Effector CD4-positive, alpha-beta T cell (primary cell): ENCODE measurements at regions not wholly inside any gene's neighbourhood (a gene's known extent, or its start where the extent isn't known, plus 50 kb on each side); places are given as distances from the start of the nearest gene placed in this dataset.
"Not testable (repeated sequence)": the region's sequence is repeated elsewhere in the genome, so short reads cannot be mapped to it uniquely, and the experiment has no call there.

ENCODE experiments used
- DNase-seq: peaks from one replicate; pipeline ENCODE4 v3.0.0-alpha.2; 2020

DNA sequence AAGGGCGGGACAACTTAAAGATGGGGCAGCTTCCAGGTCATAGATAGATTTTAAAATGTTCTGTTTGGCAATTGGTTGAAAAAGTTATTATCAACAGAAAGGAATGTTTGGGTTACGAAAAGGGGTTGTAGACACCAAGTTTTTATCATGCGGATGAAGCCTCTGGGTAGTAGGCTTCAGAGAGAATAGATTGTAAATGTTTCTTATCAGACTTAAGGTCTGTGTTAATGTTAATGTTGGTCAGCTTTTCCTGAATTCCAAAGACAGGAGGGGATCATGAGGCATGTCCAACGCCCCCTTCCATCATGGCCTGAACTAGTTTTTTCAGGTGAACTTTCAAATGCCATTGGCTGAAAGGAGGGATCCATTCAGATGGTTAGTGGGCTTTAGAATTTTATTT, 84.2 kb upstream of the KIF5B start:
- DNase-seq = no peak

DNA sequence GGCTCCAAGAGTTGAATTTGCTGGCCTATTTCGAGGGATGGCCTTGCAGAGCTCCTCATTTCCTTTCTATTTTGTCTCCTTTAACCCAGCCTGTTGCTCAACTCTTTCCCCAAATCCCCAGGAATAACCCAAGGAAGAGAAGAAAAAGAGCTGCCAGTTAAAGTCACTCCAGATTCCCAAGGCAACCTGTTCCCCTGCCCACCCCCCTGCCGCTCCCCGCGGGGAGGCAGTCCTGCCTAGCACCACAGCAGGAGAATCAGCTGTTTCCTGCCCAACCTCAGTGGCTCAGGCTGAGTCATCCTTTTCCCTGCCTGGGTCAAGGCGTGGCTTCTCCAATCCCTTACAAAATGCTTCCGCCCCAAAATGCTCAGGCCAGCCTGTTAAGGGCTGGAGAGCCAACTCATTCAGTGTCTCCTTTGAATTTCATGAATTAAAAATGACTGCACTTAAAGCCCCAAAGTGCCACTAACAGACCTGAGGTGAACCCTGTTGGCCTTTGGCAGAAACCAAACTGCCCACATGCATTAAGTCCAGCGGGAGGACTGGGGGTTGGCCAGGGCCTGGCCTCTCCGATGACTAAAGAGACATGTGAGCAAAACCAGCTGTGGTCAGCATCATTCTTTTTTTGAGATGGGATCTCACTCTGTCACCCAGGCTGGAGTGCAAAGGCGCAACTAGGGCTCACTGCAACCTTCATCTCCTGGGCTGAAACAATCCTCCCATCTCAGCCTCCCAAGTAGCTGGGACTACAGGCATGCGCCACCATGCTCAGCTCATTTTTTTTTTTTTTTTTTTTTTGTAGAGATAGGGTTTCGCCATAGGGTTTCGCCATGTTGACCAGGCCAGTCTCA, 83.2 kb upstream of the KIF5B start:
- no peak for DNase-seq

DNA sequence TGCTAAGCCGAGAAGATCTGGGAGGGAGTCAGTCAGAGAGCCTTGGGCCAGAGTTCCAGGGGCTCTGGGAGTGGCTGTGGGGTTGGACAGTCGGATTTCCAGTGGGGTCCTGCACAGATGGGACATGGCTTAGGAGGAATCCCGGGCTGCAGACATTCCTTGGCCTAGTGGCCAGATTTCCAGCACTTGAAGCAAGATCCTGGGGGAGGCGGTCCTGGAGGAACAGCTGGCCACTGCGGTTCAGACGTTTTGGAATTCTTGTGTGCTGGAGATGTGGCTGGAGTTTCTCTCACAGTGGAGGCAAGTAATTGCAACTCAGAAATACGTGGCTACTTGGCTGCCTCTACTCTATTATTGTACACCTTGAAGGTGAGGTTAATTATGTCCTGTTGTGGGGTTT, 80.7 kb upstream of the KIF5B start:
- DNase-seq = not testable (repeated sequence)

DNA sequence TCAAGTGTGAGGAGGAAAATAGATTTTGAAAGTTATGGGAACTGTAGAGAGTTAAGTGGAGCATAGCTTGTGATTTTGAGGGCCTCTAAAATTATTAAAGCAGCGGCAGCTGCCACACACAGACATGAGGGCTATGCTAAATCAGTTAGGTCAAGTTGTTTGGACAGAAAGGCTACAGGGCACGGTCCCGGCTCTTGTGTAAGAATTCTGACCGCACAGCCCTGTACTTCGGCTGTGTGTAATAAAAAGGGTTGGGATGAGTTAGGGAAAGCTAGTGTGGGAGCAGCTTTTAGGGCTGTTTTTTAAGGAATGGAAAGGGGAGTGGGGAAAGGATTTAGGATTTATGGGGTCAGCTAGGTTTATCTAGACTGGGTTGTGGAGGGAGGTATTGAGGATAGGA, 79.6 kb upstream of the KIF5B start:
- DNase-seq = not testable (repeated sequence)

DNA sequence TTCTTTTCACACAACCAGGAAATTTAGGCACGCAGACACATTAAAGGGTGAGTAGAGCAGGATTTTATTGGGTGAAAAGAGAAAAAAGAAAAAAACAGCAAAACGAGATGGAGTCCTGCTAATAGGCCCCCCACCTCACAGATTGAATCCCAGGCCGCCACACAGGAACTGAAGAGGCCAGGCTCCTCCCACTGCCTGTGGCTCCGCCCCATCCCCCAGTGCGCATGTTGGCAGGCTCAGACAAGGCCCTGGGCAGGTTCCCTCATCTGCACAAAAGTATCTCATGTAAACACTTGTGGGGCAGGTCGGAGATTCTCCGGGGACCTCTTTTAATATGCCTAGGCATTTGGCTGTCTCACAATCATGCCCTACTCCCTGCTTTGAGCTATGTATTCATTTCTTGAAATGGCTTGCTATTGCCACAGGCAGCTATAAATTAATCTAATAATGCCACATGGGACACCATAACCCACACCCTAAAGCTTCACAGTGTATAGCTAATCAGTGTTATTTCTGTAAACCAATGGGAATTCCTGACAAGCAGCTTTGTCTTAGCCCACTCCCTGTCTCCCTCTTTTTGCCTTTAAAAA, 76.2 kb upstream of the KIF5B start:
- no peak for DNase-seq

- DNase-seq = no peak
These were observed 75.2 kb upstream of the KIF5B start for GRCh38 chr10:32131388-32131787.

DNA sequence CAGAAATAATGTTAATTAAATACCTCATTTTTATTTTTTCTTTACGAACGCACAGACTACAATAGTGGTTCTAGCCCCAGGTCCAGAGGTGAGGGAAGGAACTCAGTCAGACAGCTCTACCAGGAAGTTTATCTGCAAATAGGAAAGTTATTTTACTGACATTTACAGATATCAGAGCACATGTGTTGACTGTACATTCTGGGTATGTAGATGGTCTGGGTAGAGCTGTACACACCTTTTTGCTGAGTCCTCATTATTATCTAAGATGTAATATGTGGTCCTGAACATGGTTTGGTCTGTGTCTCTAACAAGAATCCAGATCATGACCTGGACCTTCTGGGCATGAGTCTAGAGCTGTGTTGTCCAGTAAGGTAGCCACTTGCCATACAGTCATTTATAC, 74.6 kb upstream of the KIF5B start:
- DNase-seq = no peak

- no peak for DNase-seq
These were observed 68.8 kb upstream of the KIF5B start for GRCh38 chr10:32125023-32125422.

DNA sequence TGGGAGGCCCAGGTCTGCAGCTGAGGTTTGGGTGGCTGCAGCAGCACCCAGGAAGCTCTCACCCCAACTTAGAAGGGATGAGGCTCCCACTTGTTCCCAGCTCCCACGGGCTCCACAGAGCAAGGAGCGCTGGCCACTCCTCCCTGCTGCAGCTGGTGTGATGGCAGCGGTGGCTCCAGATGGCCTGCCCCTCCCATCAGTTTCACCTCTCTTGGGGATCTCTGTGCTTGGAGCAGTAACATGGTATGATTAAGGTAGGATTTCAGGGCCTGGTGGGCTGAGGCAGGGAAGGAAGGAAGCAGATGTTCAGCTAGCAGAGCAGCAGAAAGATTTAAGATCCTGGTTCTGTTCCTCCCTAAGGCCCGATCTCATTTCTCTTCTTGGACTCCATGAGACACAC, 66.8 kb upstream of the KIF5B start:
- DNase-seq = no peak

DNA sequence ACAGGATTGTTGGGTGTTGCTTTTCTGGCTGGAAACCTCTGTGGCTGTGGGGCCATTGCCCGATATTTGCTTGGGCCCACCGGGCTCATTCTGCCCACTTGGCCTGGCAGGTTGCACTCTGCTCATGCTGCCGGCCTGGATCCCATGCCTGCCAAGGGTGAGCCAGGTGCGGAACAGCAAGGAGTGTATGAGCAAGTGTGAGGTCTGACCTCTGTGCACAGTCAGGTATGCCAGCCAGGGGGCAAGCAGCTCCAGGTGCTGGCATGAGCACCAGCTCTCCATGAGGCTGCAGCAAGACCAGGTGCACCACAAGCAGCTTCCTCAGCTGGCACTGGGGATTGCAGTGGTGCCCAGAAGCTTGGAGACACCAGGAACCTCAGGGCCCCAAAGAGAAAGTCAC, 65.4 kb upstream of the KIF5B start:
- DNase-seq = no peak

- DNase-seq = no peak
These were observed 63.9 kb upstream of the KIF5B start for GRCh38 chr10:32120147-32120546.

DNA sequence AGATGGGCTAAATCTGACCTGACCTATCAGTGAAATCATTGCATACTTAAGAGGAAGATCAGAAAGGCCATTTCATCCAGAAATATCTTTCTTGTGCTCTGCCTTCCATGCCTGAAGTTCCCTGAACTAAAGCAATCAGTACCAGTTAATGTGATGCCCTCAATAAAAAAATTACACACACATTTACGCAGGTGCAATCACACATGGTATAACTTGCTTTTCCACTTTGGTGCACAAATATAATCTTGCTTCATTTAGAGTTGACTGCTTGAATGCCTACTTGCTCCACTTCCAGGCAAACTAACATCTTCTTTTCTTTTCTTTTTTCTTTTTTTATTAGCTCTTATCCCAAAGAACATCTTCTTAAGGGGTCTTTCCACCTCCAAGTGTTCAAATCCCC, 58.3 kb upstream of the KIF5B start:
- DNase-seq = no peak

DNA sequence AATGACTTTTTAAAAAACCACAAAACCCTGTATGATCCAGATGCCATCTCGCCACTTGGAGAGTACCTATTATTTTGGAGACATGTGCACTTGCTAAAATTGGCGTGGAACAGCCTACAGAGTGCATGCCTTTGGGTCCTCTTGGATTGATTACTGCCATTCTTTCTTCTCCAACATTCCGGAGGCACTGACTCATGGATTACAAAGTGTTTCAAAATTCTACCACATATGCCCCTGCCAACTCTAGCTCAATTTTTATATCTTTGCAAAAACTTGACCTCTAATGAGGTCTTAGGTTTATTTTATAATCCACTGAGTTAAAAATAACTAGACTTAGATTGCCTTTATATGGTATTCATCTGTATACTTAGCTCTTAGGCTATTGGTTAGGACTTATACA, 55.8 kb upstream of the KIF5B start:
- no peak for DNase-seq

- DNase-seq = no peak
These were observed 55.4 kb upstream of the KIF5B start for GRCh38 chr10:32111585-32111984.

DNA sequence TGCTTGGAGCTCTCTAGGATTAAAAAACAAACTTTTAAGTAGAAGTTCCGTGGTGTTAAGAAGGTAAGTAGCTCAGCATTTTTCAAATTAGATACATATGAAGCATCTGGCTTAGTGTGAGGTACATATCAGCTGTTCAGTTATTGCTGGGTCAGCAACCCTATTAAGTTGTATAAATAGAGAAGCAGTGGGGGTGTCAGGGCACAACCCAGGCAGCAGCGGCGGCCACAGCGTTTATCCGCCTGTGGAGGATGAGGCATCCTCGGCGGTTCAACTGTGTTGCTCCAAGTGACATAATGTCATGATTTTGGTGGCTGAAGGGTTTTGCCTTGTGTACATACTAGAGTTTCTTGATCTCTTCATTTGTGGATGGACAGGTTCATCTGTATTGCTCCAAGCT, 54.6 kb upstream of the KIF5B start:
- DNase-seq = no peak

GRCh38 chr10:32109603-32110002, 53.4 kb upstream of the KIF5B start:
- DNase-seq = no peak
